ENCODE measurements at regions not wholly inside any gene's neighbourhood (a gene's known extent, or its start where the extent isn't known, plus 50 kb on each side); places are given as distances from the start of the nearest gene placed in this dataset.
A peak's percentile ranks its signal among the peaks of the same experiment; 100 is the strongest.
"Not testable (repeated sequence)": the region's sequence is repeated elsewhere in the genome, so short reads cannot be mapped to it uniquely, and the experiment has no call there.

GRCh38 chr1:65577278-65577677 lies 156.8 kb downstream of the LEPR start:
- DNase-seq (ENCODE audit: low spot score) = no peak
- Mint-ChIP-seq H3K27ac (ENCODE audit: unreplicated experiment) (no peak overlapping the region), H3K4me1 (ENCODE audit: low read depth) (no peaks in the 10 kb centered on the region), H3K4me3 (ENCODE audit: unreplicated experiment) (no peak overlapping the region), H3K27me3 (ENCODE audit: low read depth) (no peaks in the 10 kb centered on the region), H3K36me3 (ENCODE audit: low read depth) (peaks cover 1% of the 10 kb centered on the region), H3K9me3 (ENCODE audit: low read depth) (peaks cover 4% of the 10 kb centered on the region)
- TF ChIP-seq, protein P1, sequence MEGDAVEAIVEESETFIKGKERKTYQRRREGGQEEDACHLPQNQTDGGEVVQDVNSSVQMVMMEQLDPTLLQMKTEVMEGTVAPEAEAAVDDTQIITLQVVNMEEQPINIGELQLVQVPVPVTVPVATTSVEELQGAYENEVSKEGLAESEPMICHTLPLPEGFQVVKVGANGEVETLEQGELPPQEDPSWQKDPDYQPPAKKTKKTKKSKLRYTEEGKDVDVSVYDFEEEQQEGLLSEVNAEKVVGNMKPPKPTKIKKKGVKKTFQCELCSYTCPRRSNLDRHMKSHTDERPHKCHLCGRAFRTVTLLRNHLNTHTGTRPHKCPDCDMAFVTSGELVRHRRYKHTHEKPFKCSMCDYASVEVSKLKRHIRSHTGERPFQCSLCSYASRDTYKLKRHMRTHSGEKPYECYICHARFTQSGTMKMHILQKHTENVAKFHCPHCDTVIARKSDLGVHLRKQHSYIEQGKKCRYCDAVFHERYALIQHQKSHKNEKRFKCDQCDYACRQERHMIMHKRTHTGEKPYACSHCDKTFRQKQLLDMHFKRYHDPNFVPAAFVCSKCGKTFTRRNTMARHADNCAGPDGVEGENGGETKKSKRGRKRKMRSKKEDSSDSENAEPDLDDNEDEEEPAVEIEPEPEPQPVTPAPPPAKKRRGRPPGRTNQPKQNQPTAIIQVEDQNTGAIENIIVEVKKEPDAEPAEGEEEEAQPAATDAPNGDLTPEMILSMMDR (IDR thresholded peaks at IDR 0.05) = no peak

GRCh38 chr1:65577982-65578381 lies 157.5 kb downstream of the LEPR start:
- DNase-seq (ENCODE audit: low spot score); H3K4me3 Mint-ChIP-seq (ENCODE audit: unreplicated experiment); H3K4me1 Mint-ChIP-seq (ENCODE audit: low read depth); H3K36me3 Mint-ChIP-seq (ENCODE audit: low read depth); H3K27ac Mint-ChIP-seq (ENCODE audit: unreplicated experiment); H3K27me3 Mint-ChIP-seq (ENCODE audit: low read depth); H3K9me3 Mint-ChIP-seq (ENCODE audit: low read depth): not testable (repeated sequence)

- Mint-ChIP-seq H3K27me3 (ENCODE audit: low read depth) (no peaks in the 10 kb centered on the region), H3K36me3 (ENCODE audit: low read depth) (peaks cover 4% of the 10 kb centered on the region), H3K27ac (ENCODE audit: unreplicated experiment) (no peak overlapping the region), H3K4me1 (ENCODE audit: low read depth) (no peaks in the 10 kb centered on the region), H3K4me3 (ENCODE audit: unreplicated experiment) (no peak overlapping the region), H3K9me3 (ENCODE audit: low read depth) (peaks cover 11% of the 10 kb centered on the region)
- no peak for DNase-seq (ENCODE audit: low spot score)
- TF ChIP-seq, protein P1 (IDR thresholded peaks at IDR 0.05) = peak; percentile 65
Observed at GRCh38 chr1:65581119-65581518, 160.7 kb downstream of the LEPR start.

DNA sequence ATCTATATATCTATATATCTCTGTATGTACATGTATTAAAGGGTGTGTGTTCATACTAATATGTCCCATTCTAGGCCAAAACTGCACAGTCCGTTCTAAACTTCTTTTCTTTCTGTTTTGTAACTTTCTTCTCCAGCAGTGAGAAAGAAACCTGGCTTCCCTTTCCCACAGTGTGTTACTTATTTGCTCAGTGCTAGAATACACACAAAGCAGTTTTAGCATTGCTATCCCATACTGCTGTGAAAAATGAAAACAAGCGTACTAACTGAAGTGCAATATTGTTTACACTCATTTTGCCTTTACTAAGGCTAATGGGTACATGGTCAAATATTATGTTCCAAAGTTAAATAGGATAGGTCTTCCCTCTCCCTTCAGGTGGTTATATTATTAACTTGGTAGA lies 163.9 kb downstream of the LEPR start:
- H3K27ac Mint-ChIP-seq (ENCODE audit: unreplicated experiment) = no peak overlapping the region
- H3K9me3 Mint-ChIP-seq (ENCODE audit: low read depth) = peaks cover 10% of the 10 kb centered on the region
- TF ChIP-seq, protein P1 (IDR thresholded peaks at IDR 0.05) = no peak
- peaks cover 4% of the 10 kb centered on the region for H3K36me3 Mint-ChIP-seq (ENCODE audit: low read depth)
- H3K27me3 Mint-ChIP-seq (ENCODE audit: low read depth) = no peaks in the 10 kb centered on the region
- no peak overlapping the region for H3K4me3 Mint-ChIP-seq (ENCODE audit: unreplicated experiment)
- no peak for DNase-seq (ENCODE audit: low spot score)
- no peaks in the 10 kb centered on the region for H3K4me1 Mint-ChIP-seq (ENCODE audit: low read depth)

DNA sequence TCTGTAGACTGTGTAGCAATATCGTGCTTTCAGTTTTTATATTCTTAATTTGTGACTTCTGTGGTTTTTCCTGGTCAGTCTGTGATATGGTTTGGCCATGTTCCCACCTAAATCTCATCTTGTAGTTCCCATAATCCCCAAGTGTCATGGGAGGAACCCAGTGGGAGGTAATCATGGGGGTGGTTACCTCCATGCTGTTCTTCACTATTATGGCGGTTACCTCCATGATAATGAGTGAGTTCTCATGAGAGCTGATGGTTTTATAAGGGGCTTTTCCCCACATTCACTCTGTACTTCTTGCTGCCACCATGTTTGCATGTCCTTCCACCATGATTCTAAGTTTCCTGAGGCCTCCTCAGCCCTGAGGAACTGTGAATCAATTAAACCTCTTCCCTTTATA lies 169.8 kb downstream of the LEPR start:
- Mint-ChIP-seq H3K27ac (ENCODE audit: unreplicated experiment) (no peak overlapping the region), H3K36me3 (ENCODE audit: low read depth) (peaks cover 1% of the 10 kb centered on the region), H3K4me1 (ENCODE audit: low read depth) (no peaks in the 10 kb centered on the region), H3K4me3 (ENCODE audit: unreplicated experiment) (no peak overlapping the region), H3K27me3 (ENCODE audit: low read depth) (no peaks in the 10 kb centered on the region), H3K9me3 (ENCODE audit: low read depth) (peaks cover 6% of the 10 kb centered on the region)
- no peak for DNase-seq (ENCODE audit: low spot score)
- TF ChIP-seq, protein P1 (IDR thresholded peaks at IDR 0.05) = no peak

DNA sequence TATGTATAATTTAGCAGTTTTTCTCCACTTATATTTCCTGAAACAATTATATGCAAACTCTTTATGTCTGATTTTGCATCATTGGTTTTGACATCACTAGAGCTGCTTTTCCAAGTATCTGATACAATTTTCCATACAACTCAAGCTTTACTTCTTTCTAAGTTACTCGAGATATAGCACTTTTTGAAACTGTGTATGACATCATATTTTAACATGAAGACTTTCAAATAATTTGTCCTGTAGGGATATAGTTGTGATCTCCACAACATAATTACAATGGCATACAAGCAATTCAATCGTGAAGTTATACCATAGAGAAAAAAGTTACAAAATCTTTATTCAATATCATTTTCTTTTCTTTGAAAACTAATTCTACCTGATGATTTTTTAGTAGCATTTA lies 173.0 kb downstream of the LEPR start:
- Mint-ChIP-seq H3K9me3 (ENCODE audit: low read depth) (peaks cover 6% of the 10 kb centered on the region), H3K27me3 (ENCODE audit: low read depth) (no peaks in the 10 kb centered on the region), H3K4me1 (ENCODE audit: low read depth) (no peaks in the 10 kb centered on the region), H3K27ac (ENCODE audit: unreplicated experiment) (no peak overlapping the region), H3K4me3 (ENCODE audit: unreplicated experiment) (no peak overlapping the region), H3K36me3 (ENCODE audit: low read depth) (peaks cover 1% of the 10 kb centered on the region)
- DNase-seq (ENCODE audit: low spot score) = no peak
- TF ChIP-seq, protein P1 (IDR thresholded peaks at IDR 0.05) = no peak

Measured in chondrocyte (in vitro differentiated cells).